ENCODE measurements at regions not wholly inside any gene's neighbourhood (a gene's known extent, or its start where the extent isn't known, plus 50 kb on each side); places are given as distances from the start of the nearest gene placed in this dataset.

DNA sequence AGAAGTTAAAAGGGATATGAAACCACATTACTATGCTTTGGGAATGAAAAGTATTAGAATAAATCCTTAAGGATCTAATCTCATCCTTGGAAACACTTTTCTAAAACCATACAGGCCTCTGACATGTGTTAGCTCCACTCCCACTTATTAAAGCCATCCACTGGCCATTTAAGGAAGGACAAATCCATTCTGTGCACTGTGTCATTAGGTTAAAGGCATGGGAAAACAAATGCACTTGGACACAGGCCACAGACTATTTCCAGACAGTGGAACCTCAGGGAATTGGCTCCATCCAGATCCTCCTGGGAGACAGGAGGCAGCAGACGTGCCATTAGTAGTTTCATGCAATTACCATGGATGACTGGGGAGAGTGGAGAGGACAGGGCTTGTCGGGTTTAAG lies 454.9 kb downstream of the ENC1 start:
- Histone ChIP-seq H3K79me2 (ENCODE audit: low read length) (no peaks in the 10 kb centered on the region), H3K4me2 (ENCODE audit: low read depth, low read length) (no peak overlapping the region), H3K27me3 (replicated peaks; ENCODE audit: insufficient read depth, low read length) (no peaks in the 10 kb centered on the region), H3K9ac (ENCODE audit: low read length) (no peak overlapping the region), H2AFZ (ENCODE audit: low read length) (no peak overlapping the region), H3K9me2 (replicated peaks; ENCODE audit: insufficient read depth, low read length) (no peaks in the 10 kb centered on the region), H3K27ac (ENCODE audit: low read length) (no peak overlapping the region), H3F3A (ENCODE audit: insufficient read depth, low read length) (no peaks in the 10 kb centered on the region), H3K4me3 (ENCODE audit: low read length) (no peak overlapping the region), H3K36me3 (replicated peaks; ENCODE audit: insufficient read depth, low read length) (no peaks in the 10 kb centered on the region), H3K4me1 (ENCODE audit: low read length) (no peaks in the 10 kb centered on the region), H4K20me1 (ENCODE audit: insufficient read depth, low read length) (no peaks in the 10 kb centered on the region), H3K9me3 (replicated peaks; ENCODE audit: insufficient read depth, low read length) (no peaks in the 10 kb centered on the region)
- DNase-seq = no peak
- TF ChIP-seq EZH2 (optimal IDR thresholded peaks at IDR 0.05; ENCODE audit: low read depth, low read length) (no peak), CTCF (IDR thresholded peaks at IDR 0.05; ENCODE audit: low read length) (no peak), EZH2phosphoT487 (IDR thresholded peaks at IDR 0.05; ENCODE audit: low read length) (no peak)

GRCh38 chr5:74184649-74185048 lies 455.9 kb downstream of the ENC1 start:
- H3K4me1 ChIP-seq (ENCODE audit: low read length) = no peaks in the 10 kb centered on the region
- DNase-seq = no peak
- no peaks in the 10 kb centered on the region for H4K20me1 ChIP-seq (ENCODE audit: insufficient read depth, low read length)
- H3K27ac ChIP-seq (ENCODE audit: low read length) = no peak overlapping the region
- H3K9me3 ChIP-seq (replicated peaks; ENCODE audit: insufficient read depth, low read length) = no peaks in the 10 kb centered on the region
- no peaks in the 10 kb centered on the region for H3K27me3 ChIP-seq (replicated peaks; ENCODE audit: insufficient read depth, low read length)
- no peaks in the 10 kb centered on the region for H3F3A ChIP-seq (ENCODE audit: insufficient read depth, low read length)
- no peaks in the 10 kb centered on the region for H3K36me3 ChIP-seq (replicated peaks; ENCODE audit: insufficient read depth, low read length)
- no peak overlapping the region for H3K4me3 ChIP-seq (ENCODE audit: low read length)
- no peak overlapping the region for H3K9ac ChIP-seq (ENCODE audit: low read length)
- no peak overlapping the region for H3K4me2 ChIP-seq (ENCODE audit: low read depth, low read length)
- TF ChIP-seq EZH2 (optimal IDR thresholded peaks at IDR 0.05; ENCODE audit: low read depth, low read length) (no peak), CTCF (IDR thresholded peaks at IDR 0.05; ENCODE audit: low read length) (no peak), EZH2phosphoT487 (IDR thresholded peaks at IDR 0.05; ENCODE audit: low read length) (no peak)
- H3K9me2 ChIP-seq (replicated peaks; ENCODE audit: insufficient read depth, low read length) = no peaks in the 10 kb centered on the region
- H2AFZ ChIP-seq (ENCODE audit: low read length) = no peak overlapping the region
- no peaks in the 10 kb centered on the region for H3K79me2 ChIP-seq (ENCODE audit: low read length)

GRCh38 chr5:74183041-74183440 lies 457.5 kb downstream of the ENC1 start:
- no peaks in the 10 kb centered on the region for H3K9me2 ChIP-seq (replicated peaks; ENCODE audit: insufficient read depth, low read length)
- DNase-seq = no peak
- no peaks in the 10 kb centered on the region for H3F3A ChIP-seq (ENCODE audit: insufficient read depth, low read length)
- no peak overlapping the region for H2AFZ ChIP-seq (ENCODE audit: low read length)
- H4K20me1 ChIP-seq (ENCODE audit: insufficient read depth, low read length) = no peaks in the 10 kb centered on the region
- no peaks in the 10 kb centered on the region for H3K9me3 ChIP-seq (replicated peaks; ENCODE audit: insufficient read depth, low read length)
- H3K4me3 ChIP-seq (ENCODE audit: low read length) = no peak overlapping the region
- H3K27me3 ChIP-seq (replicated peaks; ENCODE audit: insufficient read depth, low read length) = no peaks in the 10 kb centered on the region
- TF ChIP-seq EZH2phosphoT487 (IDR thresholded peaks at IDR 0.05; ENCODE audit: low read length) = no peak
- TF ChIP-seq CTCF (IDR thresholded peaks at IDR 0.05; ENCODE audit: low read length) = no peak
- no peak for TF ChIP-seq EZH2 (optimal IDR thresholded peaks at IDR 0.05; ENCODE audit: low read depth, low read length)
- no peak overlapping the region for H3K9ac ChIP-seq (ENCODE audit: low read length)
- no peaks in the 10 kb centered on the region for H3K79me2 ChIP-seq (ENCODE audit: low read length)
- H3K36me3 ChIP-seq (replicated peaks; ENCODE audit: insufficient read depth, low read length) = no peaks in the 10 kb centered on the region
- H3K27ac ChIP-seq (ENCODE audit: low read length) = no peak overlapping the region
- H3K4me1 ChIP-seq (ENCODE audit: low read length) = no peaks in the 10 kb centered on the region
- H3K4me2 ChIP-seq (ENCODE audit: low read depth, low read length) = no peak overlapping the region
